Neural cell (in vitro differentiated cells): ENCODE measurements at regions not wholly inside any gene's neighbourhood (a gene's known extent, or its start where the extent isn't known, plus 50 kb on each side); places are given as distances from the start of the nearest gene placed in this dataset.

Experiments used
- H2AFZ ChIP-seq: fragments of 200-600, 300-800 bp; sonication (generic), shearing (Covaris generic); 2 replicates; pipeline ENCODE4 v1.6.0; 2014; ENCODE audit warnings: low read depth, mild to moderate bottlenecking, antibody characterized with exemption, low read length, moderate library complexity
- H3F3A ChIP-seq: fragments of 200-600 bp; shearing (Covaris generic); 2 replicates; pipeline ENCODE4 v1.6.1; 2016; ENCODE audit warnings: mild to moderate bottlenecking, moderate library complexity, mixed read lengths, antibody characterized with exemption, low read length; ENCODE audit not compliant: insufficient read depth, poor library complexity, severe bottlenecking
- H3K27ac ChIP-seq: fragments of 200-600, 300-800 bp; sonication (generic), shearing (Covaris generic); 2 replicates; pipeline ENCODE4 v1.5.1; 2014; ENCODE audit warnings: mild to moderate bottlenecking, low read length, moderate library complexity
- H3K27me3 ChIP-seq: fragments of 300-800, 200-600 bp; sonication (generic), shearing (Covaris generic); 2 replicates; pipeline ENCODE4 v1.6.0; 2014; ENCODE audit warnings: mild to moderate bottlenecking, low read depth, low read length, moderate library complexity; ENCODE audit not compliant: insufficient read depth
- H3K36me3 ChIP-seq: fragments of 300-800, 200-600 bp; sonication (generic), shearing (Covaris generic); 2 replicates; pipeline ENCODE4 v1.5.1; 2014; ENCODE audit warnings: mild to moderate bottlenecking, antibody characterized with exemption, low read length, moderate library complexity; ENCODE audit not compliant: insufficient read depth
- H3K4me2 ChIP-seq: fragments of 300-800, 200-600 bp; sonication (generic), shearing (Covaris generic); 2 replicates; pipeline ENCODE4 v1.6.0; 2014; ENCODE audit warnings: mild to moderate bottlenecking, low read length
- H3K4me3 ChIP-seq: fragments of 300-800, 200-600 bp; sonication (generic), shearing (Covaris generic); 2 replicates; pipeline ENCODE4 v1.5.1; 2014; ENCODE audit warnings: mild to moderate bottlenecking, low read length, moderate library complexity
- H3K79me2 ChIP-seq: fragments of 200-600 bp; shearing (Covaris generic); replicated peaks from 2 replicates; pipeline ENCODE4 v1.6.0; 2014; ENCODE audit warnings: mild to moderate bottlenecking, low read length, moderate library complexity; ENCODE audit not compliant: insufficient read depth
- H3K9ac ChIP-seq: fragments of 300-800, 200-600 bp; sonication (generic), shearing (Covaris generic); 2 replicates; pipeline ENCODE4 v1.6.1; 2016; ENCODE audit warnings: mild to moderate bottlenecking, low read length, mixed read lengths
- H3K9me2 ChIP-seq: fragments of 200-600 bp; shearing (Covaris generic); 2 replicates; pipeline ENCODE4 v1.6.1; 2016; ENCODE audit warnings: mild to moderate bottlenecking, low read length, mixed read lengths; ENCODE audit not compliant: insufficient read depth
- H3K9me3 ChIP-seq: fragments of 200-600, 300-800 bp; sonication (generic), shearing (Covaris generic); 2 replicates; pipeline ENCODE4 v1.6.1; 2016; ENCODE audit warnings: mild to moderate bottlenecking, mixed run types, low read length, moderate library complexity, mixed read lengths
- H4K20me1 ChIP-seq: fragments of 200-600 bp; shearing (Covaris generic); 2 replicates; pipeline ENCODE4 v1.6.1; 2016; ENCODE audit warnings: mild to moderate bottlenecking, mixed run types; ENCODE audit not compliant: insufficient read depth
- EP300 ChIP-seq: fragments of 450-650 bp; conservative IDR thresholded peaks from 2 replicates; pipeline ENCODE4 v1.6.1; 2014; ENCODE audit warnings: antibody characterized with exemption, mild to moderate bottlenecking, moderate library complexity; ENCODE audit not compliant: poor library complexity, severe bottlenecking
- EZH2 ChIP-seq: fragments of 200-600, 300-800 bp; shearing (Covaris generic), sonication (generic); IDR thresholded peaks from 2 replicates; pipeline ENCODE4 v1.6.1; 2014; ENCODE audit warnings: antibody characterized with exemption, low read length, borderline replicate concordance, mild to moderate bottlenecking; ENCODE audit not compliant: insufficient read depth, poor library complexity, severe bottlenecking
- MXI1 ChIP-seq: fragments of 450-650 bp; conservative IDR thresholded peaks from 2 replicates; pipeline ENCODE4 v1.6.1; 2014; ENCODE audit warnings: antibody characterized with exemption, mild to moderate bottlenecking; ENCODE audit not compliant: poor library complexity, severe bottlenecking
- POLR2AphosphoS5 ChIP-seq: IDR thresholded peaks from 2 replicates; pipeline ENCODE4 v1.6.1; 2012
- RAD21 ChIP-seq: fragments of 450-650 bp; conservative IDR thresholded peaks from 2 replicates; pipeline ENCODE4 v1.6.1; 2014; ENCODE audit warnings: antibody characterized with exemption, mild to moderate bottlenecking, moderate library complexity
- SMC3 ChIP-seq: fragments of 450-650 bp; conservative IDR thresholded peaks from 2 replicates; pipeline ENCODE4 v1.6.1; 2014; ENCODE audit warnings: antibody characterized with exemption, mild to moderate bottlenecking, moderate library complexity; ENCODE audit not compliant: poor library complexity
- TAF1 ChIP-seq: IDR thresholded peaks from 2 replicates; pipeline ENCODE4 v1.6.1; 2012; ENCODE audit warnings: low read depth
- TF ChIP-seq, protein P1 (sequence below): IDR thresholded peaks from 2 replicates; pipeline ENCODE4 v1.6.1; 2012; ENCODE audit warnings: borderline replicate concordance
- TF ChIP-seq, protein P2 (sequence below): fragments of 450-650 bp; IDR thresholded peaks from 2 replicates; pipeline ENCODE4 v1.5.1; 2014; ENCODE audit warnings: antibody characterized with exemption, mild to moderate bottlenecking, moderate library complexity; ENCODE audit not compliant: poor library complexity, severe bottlenecking

DNA sequence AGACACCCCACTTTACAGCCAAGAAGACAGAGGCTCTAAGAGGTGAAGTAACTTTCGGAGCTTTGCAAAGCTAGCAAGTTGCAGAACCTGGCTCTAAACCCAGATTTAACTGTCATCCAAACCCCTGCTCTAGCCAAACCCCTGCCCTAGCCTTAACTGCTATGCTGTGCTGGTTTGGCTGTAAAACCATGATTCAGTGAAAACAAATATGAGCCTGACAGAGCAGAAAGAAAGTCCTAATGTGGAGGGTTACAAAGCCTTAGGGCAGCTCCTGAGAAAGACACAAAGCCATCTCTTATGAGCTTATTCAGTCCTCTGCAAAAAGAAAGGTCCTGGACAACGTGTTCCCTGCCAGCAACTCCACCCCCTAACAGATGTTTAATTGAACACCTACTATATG is 172.8 kb downstream of the KATNAL1 start:
- H3K27me3 ChIP-seq, result no peaks in the 10 kb centered on the region
- H3K4me2 ChIP-seq, result no peak overlapping the region
- H3K9ac ChIP-seq, result no peak overlapping the region
- H3K79me2 ChIP-seq, result no peaks in the 10 kb centered on the region
- TF ChIP-seq, protein P1, sequence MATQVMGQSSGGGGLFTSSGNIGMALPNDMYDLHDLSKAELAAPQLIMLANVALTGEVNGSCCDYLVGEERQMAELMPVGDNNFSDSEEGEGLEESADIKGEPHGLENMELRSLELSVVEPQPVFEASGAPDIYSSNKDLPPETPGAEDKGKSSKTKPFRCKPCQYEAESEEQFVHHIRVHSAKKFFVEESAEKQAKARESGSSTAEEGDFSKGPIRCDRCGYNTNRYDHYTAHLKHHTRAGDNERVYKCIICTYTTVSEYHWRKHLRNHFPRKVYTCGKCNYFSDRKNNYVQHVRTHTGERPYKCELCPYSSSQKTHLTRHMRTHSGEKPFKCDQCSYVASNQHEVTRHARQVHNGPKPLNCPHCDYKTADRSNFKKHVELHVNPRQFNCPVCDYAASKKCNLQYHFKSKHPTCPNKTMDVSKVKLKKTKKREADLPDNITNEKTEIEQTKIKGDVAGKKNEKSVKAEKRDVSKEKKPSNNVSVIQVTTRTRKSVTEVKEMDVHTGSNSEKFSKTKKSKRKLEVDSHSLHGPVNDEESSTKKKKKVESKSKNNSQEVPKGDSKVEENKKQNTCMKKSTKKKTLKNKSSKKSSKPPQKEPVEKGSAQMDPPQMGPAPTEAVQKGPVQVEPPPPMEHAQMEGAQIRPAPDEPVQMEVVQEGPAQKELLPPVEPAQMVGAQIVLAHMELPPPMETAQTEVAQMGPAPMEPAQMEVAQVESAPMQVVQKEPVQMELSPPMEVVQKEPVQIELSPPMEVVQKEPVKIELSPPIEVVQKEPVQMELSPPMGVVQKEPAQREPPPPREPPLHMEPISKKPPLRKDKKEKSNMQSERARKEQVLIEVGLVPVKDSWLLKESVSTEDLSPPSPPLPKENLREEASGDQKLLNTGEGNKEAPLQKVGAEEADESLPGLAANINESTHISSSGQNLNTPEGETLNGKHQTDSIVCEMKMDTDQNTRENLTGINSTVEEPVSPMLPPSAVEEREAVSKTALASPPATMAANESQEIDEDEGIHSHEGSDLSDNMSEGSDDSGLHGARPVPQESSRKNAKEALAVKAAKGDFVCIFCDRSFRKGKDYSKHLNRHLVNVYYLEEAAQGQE, result no peak
- no peak overlapping the region for H3K27ac ChIP-seq
- H4K20me1 ChIP-seq, result no peaks in the 10 kb centered on the region
- H2AFZ ChIP-seq, result no peak overlapping the region
- H3F3A ChIP-seq, result no peaks in the 10 kb centered on the region
- H3K9me2 ChIP-seq, result no peaks in the 10 kb centered on the region
- H3K9me3 ChIP-seq, result no peaks in the 10 kb centered on the region
- no peak overlapping the region for H3K4me3 ChIP-seq
- H3K36me3 ChIP-seq, result no peaks in the 10 kb centered on the region

DNA sequence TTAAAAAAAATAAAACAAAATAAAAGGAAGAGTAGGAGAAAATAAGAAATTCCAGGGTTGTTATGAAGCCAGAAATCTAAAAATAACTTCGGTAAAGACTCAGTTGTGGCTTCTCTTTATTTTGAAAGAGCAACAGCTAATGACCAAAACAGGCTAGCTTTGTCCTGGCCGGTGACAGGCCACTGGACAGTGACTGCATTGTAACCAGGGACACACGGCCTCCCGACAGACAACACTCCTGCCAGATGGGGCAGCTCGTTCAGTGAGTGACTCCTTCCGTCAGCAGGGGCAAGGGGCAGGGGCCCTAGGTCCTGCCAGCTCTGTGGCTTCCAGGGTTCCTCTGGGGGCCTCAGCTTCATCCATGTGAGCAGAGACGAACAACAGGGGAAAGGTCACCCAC is 173.4 kb downstream of the KATNAL1 start:
- H3K4me2 ChIP-seq, result no peak overlapping the region
- no peaks in the 10 kb centered on the region for H3K9me3 ChIP-seq
- H4K20me1 ChIP-seq, result no peaks in the 10 kb centered on the region
- H3K36me3 ChIP-seq, result no peaks in the 10 kb centered on the region
- TF ChIP-seq, protein P2, sequence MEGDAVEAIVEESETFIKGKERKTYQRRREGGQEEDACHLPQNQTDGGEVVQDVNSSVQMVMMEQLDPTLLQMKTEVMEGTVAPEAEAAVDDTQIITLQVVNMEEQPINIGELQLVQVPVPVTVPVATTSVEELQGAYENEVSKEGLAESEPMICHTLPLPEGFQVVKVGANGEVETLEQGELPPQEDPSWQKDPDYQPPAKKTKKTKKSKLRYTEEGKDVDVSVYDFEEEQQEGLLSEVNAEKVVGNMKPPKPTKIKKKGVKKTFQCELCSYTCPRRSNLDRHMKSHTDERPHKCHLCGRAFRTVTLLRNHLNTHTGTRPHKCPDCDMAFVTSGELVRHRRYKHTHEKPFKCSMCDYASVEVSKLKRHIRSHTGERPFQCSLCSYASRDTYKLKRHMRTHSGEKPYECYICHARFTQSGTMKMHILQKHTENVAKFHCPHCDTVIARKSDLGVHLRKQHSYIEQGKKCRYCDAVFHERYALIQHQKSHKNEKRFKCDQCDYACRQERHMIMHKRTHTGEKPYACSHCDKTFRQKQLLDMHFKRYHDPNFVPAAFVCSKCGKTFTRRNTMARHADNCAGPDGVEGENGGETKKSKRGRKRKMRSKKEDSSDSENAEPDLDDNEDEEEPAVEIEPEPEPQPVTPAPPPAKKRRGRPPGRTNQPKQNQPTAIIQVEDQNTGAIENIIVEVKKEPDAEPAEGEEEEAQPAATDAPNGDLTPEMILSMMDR, result no peak
- no peak for TF ChIP-seq SMC3
- TF ChIP-seq POLR2AphosphoS5, result no peak
- no peak for TF ChIP-seq EZH2
- TF ChIP-seq RAD21, result no peak
- no peak for TF ChIP-seq TAF1
- no peak for TF ChIP-seq EP300
- no peak for TF ChIP-seq MXI1
- TF ChIP-seq, protein P1, result no peak
- H2AFZ ChIP-seq, result no peak overlapping the region
- no peaks in the 10 kb centered on the region for H3K9me2 ChIP-seq
- no peaks in the 10 kb centered on the region for H3K27me3 ChIP-seq
- no peaks in the 10 kb centered on the region for H3K79me2 ChIP-seq
- no peak overlapping the region for H3K9ac ChIP-seq
- no peak overlapping the region for H3K27ac ChIP-seq
- no peaks in the 10 kb centered on the region for H3F3A ChIP-seq
- H3K4me3 ChIP-seq, result no peak overlapping the region
